ENCODE measurements at regions not wholly inside any gene's neighbourhood (a gene's known extent, or its start where the extent isn't known, plus 50 kb on each side); places are given as distances from the start of the nearest gene placed in this dataset.

- intact Hi-C loops (cut with micrococcal nuclease) = no loop called here
- FAIRE-seq (no peak), DNase-seq (ENCODE audit: low read depth, low spot score) (no peak)
- Histone ChIP-seq H3K9ac (replicated peaks; ENCODE audit: extremely low read depth, insufficient read depth, low read length) (no peak overlapping the region), H3K9me1 (replicated peaks; ENCODE audit: control insufficient read depth, extremely low read depth, insufficient read depth, low read length) (no peaks in the 10 kb centered on the region), H2AFZ (ENCODE audit: low read depth, low read length) (no peak overlapping the region), H3K27me3 (ENCODE audit: control insufficient read depth in 2 of 2, insufficient read depth in 2 of 2, low read length in 2 of 2) (peaks cover 0 to 1% of the 10 kb centered on the region in 2 experiments), H4K20me1 (replicated peaks; ENCODE audit: control insufficient read depth, extremely low read depth, insufficient read depth, low read length) (no peaks in the 10 kb centered on the region), H3K36me3 (ENCODE audit: control insufficient read depth in 2 of 2, extremely low read depth in 1 of 2, insufficient read depth in 2 of 2, low read length in 2 of 2) (no peaks in the 10 kb centered on the region), H3K4me1 (ENCODE audit: control insufficient read depth, extremely low read depth, insufficient read depth, low read length) (no peaks in the 10 kb centered on the region), H3K79me2 (ENCODE audit: control insufficient read depth, insufficient read depth, low read length) (no peaks in the 10 kb centered on the region), H3K9me3 (replicated peaks; ENCODE audit: control insufficient read depth, insufficient read depth, low read length) (no peaks in the 10 kb centered on the region), H3K4me3 (replicated peaks in 1 of 3; ENCODE audit: insufficient read depth in 1 of 3, low read depth in 1 of 3, low read length in 3 of 3) (no peak overlapping the region), H3K4me2 (ENCODE audit: insufficient read depth, low read length) (no peak overlapping the region), H3K27ac (ENCODE audit: insufficient read depth, low read depth, low read length) (no peak overlapping the region)
- dilution Hi-C loops (cut with MboI; ENCODE audit: extremely low pct_ligation_motif_present, low sequenced_read_pairs) = no loop called here
- ChIA-PET POLR2A (no interaction called here), CTCF (no interaction called here)
- no TSS peak for BruUV-seq (replicated peaks)
- no peak for TF ChIP-seq EZH2 (IDR thresholded peaks at IDR 0.05; ENCODE audit: borderline replicate concordance, low read depth, low read length, severe bottlenecking)
- TF ChIP-seq POLR2A (IDR thresholded peaks at IDR 0.05; ENCODE audit: low read depth, low read length) = no peak
- TF ChIP-seq JUN (IDR thresholded peaks at IDR 0.05; ENCODE audit: borderline replicate concordance, insufficient read depth, insufficient read length, low read depth) = no peak
- TF ChIP-seq, protein P1, sequence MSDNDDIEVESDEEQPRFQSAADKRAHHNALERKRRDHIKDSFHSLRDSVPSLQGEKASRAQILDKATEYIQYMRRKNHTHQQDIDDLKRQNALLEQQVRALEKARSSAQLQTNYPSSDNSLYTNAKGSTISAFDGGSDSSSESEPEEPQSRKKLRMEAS (IDR thresholded peaks at IDR 0.05; ENCODE audit: insufficient read depth, insufficient read length) = no peak
- TF ChIP-seq POLR2AphosphoS5 (IDR thresholded peaks at IDR 0.05; ENCODE audit: insufficient read depth, low read depth, low read length) = no peak
- no peak for TF ChIP-seq MYC (IDR thresholded peaks at IDR 0.05; ENCODE audit: low read depth, low read length)
- no peak for TF ChIP-seq GATA2 (IDR thresholded peaks at IDR 0.05; ENCODE audit: insufficient read depth, insufficient read length, low read depth, low read length)
- TF ChIP-seq CTCF (IDR thresholded peaks at IDR 0.05; ENCODE audit: extremely low read depth in 1 of 2, insufficient read depth in 1 of 2, low read depth in 1 of 2, low read length in 2 of 2) = no peak
- TF ChIP-seq FOS (IDR thresholded peaks at IDR 0.05; ENCODE audit: borderline replicate concordance, insufficient read depth, low read length) = no peak
Observed at GRCh38 chr9:71552480-71552879, 215.8 kb downstream of the CEMIP2 start.

Data from endothelial cell of umbilical vein (primary cell).